BJ (cell line): ENCODE measurements at regions not wholly inside any gene's neighbourhood (a gene's known extent, or its start where the extent isn't known, plus 50 kb on each side); places are given as distances from the start of the nearest gene placed in this dataset.

Experiments used
- CTCF ChIA-PET: fragments of 350-600 bp; formaldehyde crosslinking; extraction: SDS; loops from one replicate; lab custom pipeline; 2021; ENCODE audit warnings: antibody characterized with exemption, inconsistent platforms; lab: Yijun Ruan, JAX
- POLR2A ChIA-PET: fragments of 300-600 bp; sonication (Branson Sonifier 250); formaldehyde crosslinking; extraction: SDS; loops from one replicate; lab custom pipeline; 2021; ENCODE audit warnings: antibody characterized with exemption; lab: Charles Lee
- DNase-seq: peaks from one replicate; pipeline ENCODE4 v3.0.0-alpha.2; 2011; ENCODE audit warnings: low read depth
- H3K27me3 ChIP-seq: 2 replicates; pipeline ENCODE4 v1.6.0; 2011; ENCODE audit warnings: low read length; ENCODE audit not compliant: control insufficient read depth, insufficient read depth
- H3K36me3 ChIP-seq: 2 replicates; pipeline ENCODE4 v1.5.1; 2011; ENCODE audit warnings: low read length; ENCODE audit not compliant: control insufficient read depth, insufficient read depth
- H3K4me3 ChIP-seq: 2 replicates; pipeline ENCODE4 v1.5.1; 2011; ENCODE audit warnings: low read depth, mild to moderate bottlenecking, control low read depth, low read length
- TF ChIP-seq, protein P1 (sequence below): IDR thresholded peaks from 2 replicates; pipeline ENCODE4 v1.5.1; 2011; ENCODE audit warnings: low read depth, mild to moderate bottlenecking, control low read depth, inconsistent platforms, low read length, moderate library complexity; ENCODE audit not compliant: insufficient read depth

DNA sequence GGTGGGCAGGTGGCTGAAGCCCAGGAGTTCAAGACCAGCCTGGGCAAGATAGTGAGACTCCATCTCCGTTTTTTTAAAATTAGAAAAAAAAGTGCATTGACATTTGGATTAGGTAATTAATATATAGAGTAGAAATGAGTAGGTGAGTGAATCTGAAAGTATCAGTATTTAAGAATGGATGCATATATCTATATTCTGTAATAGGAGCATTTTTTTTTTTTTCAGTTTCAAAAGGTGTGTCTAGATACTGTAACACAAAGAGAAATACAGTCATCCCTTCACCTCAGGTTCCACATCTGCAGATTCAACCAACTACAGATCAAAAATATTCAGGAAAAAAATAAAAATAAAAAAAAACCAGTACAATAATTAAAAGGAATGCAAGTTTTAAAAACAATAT lies 50.8 kb downstream of the RBM27 start:
- Histone ChIP-seq H3K4me3 (no peak overlapping the region), H3K36me3 (peaks cover 4% of the 10 kb centered on the region), H3K27me3 (no peaks in the 10 kb centered on the region)
- TF ChIP-seq, protein P1, sequence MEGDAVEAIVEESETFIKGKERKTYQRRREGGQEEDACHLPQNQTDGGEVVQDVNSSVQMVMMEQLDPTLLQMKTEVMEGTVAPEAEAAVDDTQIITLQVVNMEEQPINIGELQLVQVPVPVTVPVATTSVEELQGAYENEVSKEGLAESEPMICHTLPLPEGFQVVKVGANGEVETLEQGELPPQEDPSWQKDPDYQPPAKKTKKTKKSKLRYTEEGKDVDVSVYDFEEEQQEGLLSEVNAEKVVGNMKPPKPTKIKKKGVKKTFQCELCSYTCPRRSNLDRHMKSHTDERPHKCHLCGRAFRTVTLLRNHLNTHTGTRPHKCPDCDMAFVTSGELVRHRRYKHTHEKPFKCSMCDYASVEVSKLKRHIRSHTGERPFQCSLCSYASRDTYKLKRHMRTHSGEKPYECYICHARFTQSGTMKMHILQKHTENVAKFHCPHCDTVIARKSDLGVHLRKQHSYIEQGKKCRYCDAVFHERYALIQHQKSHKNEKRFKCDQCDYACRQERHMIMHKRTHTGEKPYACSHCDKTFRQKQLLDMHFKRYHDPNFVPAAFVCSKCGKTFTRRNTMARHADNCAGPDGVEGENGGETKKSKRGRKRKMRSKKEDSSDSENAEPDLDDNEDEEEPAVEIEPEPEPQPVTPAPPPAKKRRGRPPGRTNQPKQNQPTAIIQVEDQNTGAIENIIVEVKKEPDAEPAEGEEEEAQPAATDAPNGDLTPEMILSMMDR, result no peak
- ChIA-PET POLR2A (no interaction called here), CTCF (interaction anchor here (0.6 kb wide), 1 partner anchor 846 kb away, joined by 3 read pairs; no protein-coding TSS in a partner anchor)
- DNase-seq, result no peak

DNA sequence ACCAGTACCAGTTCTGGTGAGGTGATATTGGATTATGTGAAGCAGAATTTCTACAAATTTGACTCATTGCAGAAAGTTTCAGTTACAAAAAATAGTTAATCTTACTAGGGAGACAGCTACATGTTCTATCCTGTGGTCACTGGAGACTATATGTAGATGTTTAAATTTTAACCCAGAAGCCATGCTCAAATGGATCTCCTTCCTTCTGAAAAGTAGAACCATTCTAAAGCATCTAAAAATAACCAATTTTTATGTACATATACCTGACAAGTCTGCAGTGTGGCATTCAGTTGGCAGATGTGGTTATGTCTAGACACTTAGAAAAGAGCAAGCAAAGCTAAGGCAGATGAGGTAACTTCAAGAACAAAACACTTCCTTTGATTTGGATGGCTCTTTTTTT lies 65.5 kb upstream of the POU4F3 start:
- TF ChIP-seq, protein P1, result no peak
- Histone ChIP-seq H3K27me3 (no peaks in the 10 kb centered on the region), H3K36me3 (peaks cover 4% of the 10 kb centered on the region), H3K4me3 (no peak overlapping the region)
- ChIA-PET CTCF (interaction anchor here (0.6 kb wide), 1 partner anchor 620 kb away, joined by 3 read pairs; no protein-coding TSS in a partner anchor), POLR2A (no interaction called here)
- no peak for DNase-seq

DNA sequence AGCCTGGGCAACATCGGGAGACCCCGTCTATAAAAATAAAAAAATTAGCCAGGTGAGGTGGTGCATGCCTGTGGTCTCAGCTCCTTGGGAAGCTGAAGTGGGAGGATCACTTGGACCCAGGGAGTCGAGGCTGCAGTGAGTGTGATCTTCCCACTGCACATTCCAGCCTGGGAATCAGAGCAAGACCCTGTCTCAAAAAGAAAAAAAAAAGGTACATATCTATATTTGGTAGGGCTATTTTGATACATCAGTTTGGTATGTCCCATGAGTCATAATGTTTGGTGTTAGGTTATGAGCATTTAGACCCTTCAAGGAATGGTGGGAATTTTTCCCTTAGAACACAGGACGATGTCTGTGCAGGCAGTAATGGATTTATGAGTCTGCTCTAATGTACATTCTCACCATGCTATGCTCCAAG lies 55.3 kb upstream of the POU4F3 start:
- CTCF ChIA-PET, result no interaction called here
- POLR2A ChIA-PET, result no interaction called here
- Histone ChIP-seq H3K27me3 (no peaks in the 10 kb centered on the region), H3K4me3 (no peak overlapping the region), H3K36me3 (no peaks in the 10 kb centered on the region)
- TF ChIP-seq, protein P1, result no peak
- peak; percentile 85 for DNase-seq

DNA sequence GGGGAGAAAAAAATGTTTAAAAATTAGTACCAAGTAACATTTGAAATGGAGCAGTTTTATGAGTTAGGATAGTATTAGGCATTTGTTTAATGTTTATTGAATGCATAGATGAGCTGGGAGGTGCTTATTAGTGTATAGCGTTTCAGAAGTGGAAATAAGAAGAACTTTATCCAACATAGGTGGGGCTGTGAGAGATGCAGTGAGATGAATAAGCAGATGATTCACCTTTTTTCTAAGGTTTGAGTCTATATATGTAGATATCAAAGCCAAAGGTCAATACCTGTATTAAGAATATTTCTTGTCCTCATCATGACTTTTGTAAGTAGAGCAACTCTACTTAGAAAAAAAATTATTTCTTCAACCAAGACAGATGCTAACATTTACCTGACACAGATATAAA lies 54.6 kb upstream of the POU4F3 start:
- ChIA-PET POLR2A (no interaction called here), CTCF (interaction anchor here (0.7 kb wide), 1 partner anchor 110 kb away, joined by 3 read pairs; no protein-coding TSS in a partner anchor)
- Histone ChIP-seq H3K36me3 (no peaks in the 10 kb centered on the region), H3K4me3 (no peak overlapping the region), H3K27me3 (no peaks in the 10 kb centered on the region)
- TF ChIP-seq, protein P1, result no peak
- no peak for DNase-seq
